Pancreas (tissue), 10 donors: ENCODE measurements at regions not wholly inside any gene's neighbourhood (a gene's known extent, or its start where the extent isn't known, plus 50 kb on each side); places are given as distances from the start of the nearest gene placed in this dataset.

Source experiments
- ATAC-seq, 4 donors: fragments of 200-7000 bp; cut with Tn5 transposase; one replicate each; pipeline versions ENCODE4 v1.8.0 to v1.9.1; 2020; ENCODE audit warnings: mild to moderate bottlenecking in 4 of 4, moderate library complexity in 4 of 4
- DNase-seq, 6 donors: peaks; one replicate each; pipeline ENCODE4 v3.0.0-alpha.2; 2020
- FAIRE-seq: peaks from 2 replicates; lab custom pipeline; 2012; peaks lifted over from hg19 to GRCh38; lab: Jason Lieb, UNC
- H3K27ac ChIP-seq, 4 donors: fragments of 200-600 bp; sonication (generic); 1 replicate in 3 of 4; 2 replicates in 1 of 4; pipeline versions ENCODE4 v1.5.0 to v1.8.0; 2020
- H3K27me3 ChIP-seq, 4 donors: fragments of 200-600 bp; one replicate each; pipeline ENCODE4 v1.8.0; 2021
- H3K36me3 ChIP-seq, 3 donors: fragments of 200-600 bp; sonication (generic) in 1 of 3; one replicate each; pipeline versions ENCODE4 v1.5.0 to v1.8.0; 2020 to 2021
- H3K4me1 ChIP-seq, 3 donors: fragments of 200-600 bp; one replicate each; pipeline ENCODE4 v1.8.0; 2021
- H3K4me3 ChIP-seq, 4 donors: fragments of 200-600 bp; sonication (generic) in 2 of 4; one replicate each; pipeline versions ENCODE4 v1.5.0 to v1.8.0; 2020 to 2021
- H3K9me3 ChIP-seq, 4 donors: fragments of 200-600 bp; one replicate each; pipeline ENCODE4 v1.8.0; 2021
- CTCF ChIP-seq, 4 donors: fragments of 200-600 bp; sonication (generic) in 3 of 4; IDR thresholded peaks; one replicate each; pipeline versions ENCODE4 v1.5.0 to v1.8.0; 2021; ENCODE audit warnings: antibody characterized with exemption in 4 of 4
- WGBS, 2 donors: extraction: QIAGEN DNeasy Blood & Tissue Kit; methylation state at CpG; one replicate each; pipeline ENCODE4 v1.1.7; 2013; 5-methylcytosine and 5-hydroxymethylcytosine counted together
- intact Hi-C, 3 donors: fragments of 100-400 bp; cut with DNase I; formaldehyde crosslinking; loops; one replicate each; pipeline versions ENCODE4 v1.11.1 to v1.14.2; 2022
- donor health status: healthy with polysubstance abuse.
- donor health status: DM: no; HTN: no; CAD: no; lungs with moderate emphysema.
- donor health status: DM: no; HTN: no; CAD: no.
- donor health status: control.
- donor health status: control.
- donor health status: Bipolar disorder and iron deficiency.
- donor health status: DM: yes; HTN: yes; CAD: no.
- donor health status: DM: no; HTN: no; CAD: no.
- donor health status: DM: no; HTN: no; CAD: no.
- donor health status: DM: yes; HTN: yes; CAD: no.

DNA sequence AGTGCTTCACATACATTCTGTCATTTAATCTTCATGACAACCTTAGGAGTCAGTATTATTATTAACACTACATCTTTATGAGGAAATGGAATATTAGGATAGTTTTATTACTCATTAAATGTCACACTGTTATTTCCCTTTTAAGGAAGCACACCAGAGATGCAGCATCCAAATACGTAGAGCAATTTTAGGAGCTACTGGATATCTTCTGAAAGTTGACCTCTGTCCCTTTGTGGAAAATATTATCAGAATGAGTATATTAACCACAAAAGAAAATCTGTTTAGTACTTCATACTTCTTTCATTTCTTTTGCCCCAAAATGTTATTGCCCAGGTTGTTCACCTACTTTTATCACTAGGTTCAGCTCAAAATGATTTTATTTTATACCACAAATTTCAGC lies 72.9 kb upstream of the APCDD1 start:
- no peak for TF ChIP-seq CTCF (IDR thresholded peaks at IDR 0.05)
- FAIRE-seq, result no peak
- DNase-seq, result no peak
- Histone ChIP-seq H3K9me3 (no peaks in the 10 kb centered on the region), H3K27me3 (no peaks in the 10 kb centered on the region), H3K27ac (no peak overlapping the region), H3K4me1 (no peaks in the 10 kb centered on the region), H3K4me3 (no peak overlapping the region), H3K36me3 (no peaks in the 10 kb centered on the region)
- 42 to 60% methylated on average over 1 of the region's 1 CpG for WGBS, 2 donors
- ATAC-seq, result no peak
- intact Hi-C loops, result no loop called here

DNA sequence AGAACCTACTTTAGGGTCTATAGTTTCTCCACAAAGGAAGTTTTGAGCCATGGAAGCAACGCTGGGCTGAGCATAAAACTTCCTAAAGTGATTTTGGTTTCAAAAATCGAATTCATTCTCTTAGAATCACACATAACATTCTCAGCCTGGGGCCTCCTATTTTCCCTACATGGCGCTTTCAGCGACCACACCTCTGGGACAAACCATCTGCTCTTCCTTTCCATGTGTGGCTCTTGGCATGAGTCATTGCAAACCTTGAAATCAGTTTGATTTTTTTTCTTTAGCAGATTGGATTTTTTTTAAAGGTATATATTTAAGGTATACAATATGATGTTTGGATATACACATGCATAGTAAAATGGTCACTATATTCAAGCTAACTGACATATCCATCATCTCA lies 72.5 kb upstream of the APCDD1 start:
- no peaks in the 10 kb centered on the region for H3K36me3 ChIP-seq
- H3K4me1 ChIP-seq, result no peaks in the 10 kb centered on the region
- FAIRE-seq, result no peak
- no peak for DNase-seq
- WGBS, 2 donors, result 40 to 72% methylated on average over 4 of the region's 4 CpGs
- TF ChIP-seq CTCF (IDR thresholded peaks at IDR 0.05), result no peak
- H3K9me3 ChIP-seq, result no peaks in the 10 kb centered on the region
- H3K27me3 ChIP-seq, result no peaks in the 10 kb centered on the region
- H3K4me3 ChIP-seq, result no peak overlapping the region
- no peak overlapping the region for H3K27ac ChIP-seq
- ATAC-seq, result no peak
- intact Hi-C loops, result no loop called here

DNA sequence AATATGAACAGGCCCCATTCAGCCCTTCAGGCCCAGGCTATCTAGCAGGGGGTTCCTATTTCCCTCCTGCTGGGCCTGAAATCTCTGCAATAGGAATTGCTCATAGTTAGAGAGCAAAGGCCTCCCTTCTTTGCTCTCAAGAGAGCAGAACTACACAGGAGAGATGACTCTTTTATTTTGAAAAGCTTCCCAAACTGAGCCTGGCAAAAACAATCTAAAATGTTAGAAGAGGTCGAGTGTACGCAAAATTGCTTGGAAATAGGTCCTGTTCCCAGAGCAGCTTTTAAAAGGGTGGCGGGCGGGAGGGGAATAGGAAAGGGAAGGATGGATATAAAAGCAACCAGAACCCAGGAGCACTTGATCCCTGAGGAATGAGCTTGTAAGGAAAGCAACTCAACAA lies 68.4 kb upstream of the APCDD1 start:
- no peaks in the 10 kb centered on the region for H3K9me3 ChIP-seq
- WGBS, 2 donors, result 93 to 94% methylated on average over 4 of the region's 4 CpGs
- DNase-seq, result no peak
- H3K4me3 ChIP-seq, result no peak overlapping the region
- no peak for TF ChIP-seq CTCF (IDR thresholded peaks at IDR 0.05)
- FAIRE-seq, result no peak
- intact Hi-C loops, result no loop called here
- H3K27ac ChIP-seq, result no peak overlapping the region
- no peaks in the 10 kb centered on the region for H3K36me3 ChIP-seq
- H3K4me1 ChIP-seq, result no peaks in the 10 kb centered on the region
- ATAC-seq, result no peak
- no peaks in the 10 kb centered on the region for H3K27me3 ChIP-seq

DNA sequence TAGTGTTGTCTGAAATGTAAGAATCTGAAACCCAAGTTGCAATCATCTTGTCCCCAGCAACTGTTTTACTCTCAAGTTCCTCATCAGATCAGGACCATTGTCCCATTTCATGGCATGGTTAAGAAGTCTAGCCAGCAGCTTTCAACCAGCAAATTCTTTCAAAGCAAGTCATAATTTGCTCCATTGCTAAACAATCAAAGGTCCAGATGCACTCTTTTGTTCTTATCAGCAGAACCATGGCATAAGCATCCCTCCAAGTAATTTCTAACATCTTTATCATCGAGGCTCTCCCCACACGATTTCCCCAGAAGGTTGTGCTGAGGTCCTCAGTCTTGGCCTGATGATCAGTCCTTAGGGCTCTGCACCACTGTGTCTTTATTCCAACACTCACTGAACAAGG lies 67.5 kb upstream of the APCDD1 start:
- intact Hi-C loops, result no loop called here
- Histone ChIP-seq H3K9me3 (no peaks in the 10 kb centered on the region), H3K36me3 (no peaks in the 10 kb centered on the region), H3K4me3 (no peak overlapping the region), H3K4me1 (no peaks in the 10 kb centered on the region), H3K27ac (no peak overlapping the region), H3K27me3 (no peaks in the 10 kb centered on the region)
- DNase-seq (no peak), FAIRE-seq (no peak), ATAC-seq (no peak)
- 79 to 96% methylated on average over 2 of the region's 2 CpGs for WGBS, 2 donors
- TF ChIP-seq CTCF (IDR thresholded peaks at IDR 0.05), result no peak

- no peaks in the 10 kb centered on the region for H3K9me3 ChIP-seq
- DNase-seq (no peak), ATAC-seq (no peak), FAIRE-seq (no peak)
- 76 to 77% methylated on average over 3 of the region's 3 CpGs for WGBS, 2 donors
- H3K27ac ChIP-seq, result no peak overlapping the region
- H3K4me3 ChIP-seq, result no peak overlapping the region
- no peaks in the 10 kb centered on the region for H3K36me3 ChIP-seq
- no peak for TF ChIP-seq CTCF (IDR thresholded peaks at IDR 0.05)
- H3K4me1 ChIP-seq, result no peaks in the 10 kb centered on the region
- intact Hi-C loops, result no loop called here
- H3K27me3 ChIP-seq, result no peaks in the 10 kb centered on the region
Measured at GRCh38 chr18:10387399-10387798, 67.0 kb upstream of the APCDD1 start.
